HG02623 (cell line): ENCODE measurements at regions not wholly inside any gene's neighbourhood (a gene's known extent, or its start where the extent isn't known, plus 50 kb on each side); places are given as distances from the start of the nearest gene placed in this dataset.

Source experiments
- ATAC-seq: cut with Tn5 transposase; IDR thresholded peaks from one replicate; pipeline ENCODE4 v1.9.1; 2021; ENCODE audit warnings: moderate library complexity; ENCODE audit not compliant: unreplicated experiment

DNA sequence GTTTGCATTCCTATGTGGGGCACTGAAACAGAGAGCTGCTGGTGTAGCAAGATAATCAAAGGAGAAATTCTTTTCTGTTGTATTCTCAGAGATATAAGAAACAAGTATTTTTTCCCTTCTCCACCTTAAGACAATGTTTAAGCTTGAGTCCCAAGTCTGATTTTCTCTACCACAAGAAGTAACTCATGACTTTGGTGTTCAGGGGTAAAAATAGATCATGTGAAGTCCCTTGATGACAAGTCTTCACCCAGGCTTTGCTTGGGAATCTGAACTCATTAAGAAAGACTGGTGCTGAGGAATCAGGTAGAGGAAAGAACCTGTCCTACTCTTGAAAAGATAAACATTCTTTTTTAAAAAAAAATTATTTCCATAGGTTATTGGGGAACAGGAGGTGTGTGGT is 205.6 kb downstream of the ALDH8A1 start:
- ATAC-seq = no peak

DNA sequence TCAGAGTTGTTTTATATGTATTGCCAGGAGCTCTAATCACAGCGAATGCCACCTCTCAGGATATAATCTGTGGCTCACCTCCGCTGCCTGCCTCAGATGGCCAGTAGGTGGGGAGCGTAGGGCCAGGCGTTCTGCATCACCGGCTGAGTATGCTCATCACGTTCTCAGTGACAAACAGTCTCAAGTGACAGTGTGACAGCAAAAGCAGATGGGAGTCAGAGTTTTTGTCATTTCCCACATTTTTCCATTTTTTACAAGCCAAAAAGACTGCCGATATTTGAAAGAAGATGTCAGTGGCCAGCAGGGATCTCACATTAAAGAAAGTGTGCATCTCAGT is 208.7 kb downstream of the ALDH8A1 start:
- no peak for ATAC-seq

DNA sequence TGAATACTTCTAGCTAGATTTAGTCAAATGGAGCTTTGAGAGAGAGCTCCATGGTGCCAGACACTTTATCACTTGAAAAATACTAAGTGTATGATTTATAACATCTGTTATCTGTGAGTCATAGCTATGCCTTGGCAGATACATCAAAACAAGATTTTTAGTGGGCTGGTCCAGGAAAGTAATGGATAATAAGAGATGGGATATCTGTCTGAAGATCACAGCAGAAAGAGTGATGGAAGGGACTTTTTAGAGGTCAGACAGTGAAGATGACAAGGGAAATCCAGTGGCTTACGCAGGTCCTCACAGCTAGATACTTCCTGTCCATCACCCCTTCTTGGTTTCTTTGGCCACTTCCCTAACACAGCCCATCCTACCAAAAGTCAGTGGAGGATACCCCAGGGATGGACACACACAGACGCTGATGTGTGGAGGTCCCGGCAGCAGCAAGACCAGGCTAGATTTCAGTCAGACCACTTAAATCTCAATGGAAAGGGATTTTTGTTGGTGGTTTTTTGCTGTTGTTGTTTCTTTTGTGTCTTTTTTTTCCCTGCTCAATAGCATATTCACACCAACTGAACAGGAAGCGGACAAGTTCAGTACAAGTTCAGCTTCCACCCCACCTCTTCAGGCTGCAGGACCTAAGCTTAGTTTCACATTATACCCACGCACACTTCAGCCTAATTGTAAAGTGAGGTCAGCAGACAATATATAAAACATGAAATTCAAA is 209.3 kb downstream of the ALDH8A1 start:
- ATAC-seq = no peak

DNA sequence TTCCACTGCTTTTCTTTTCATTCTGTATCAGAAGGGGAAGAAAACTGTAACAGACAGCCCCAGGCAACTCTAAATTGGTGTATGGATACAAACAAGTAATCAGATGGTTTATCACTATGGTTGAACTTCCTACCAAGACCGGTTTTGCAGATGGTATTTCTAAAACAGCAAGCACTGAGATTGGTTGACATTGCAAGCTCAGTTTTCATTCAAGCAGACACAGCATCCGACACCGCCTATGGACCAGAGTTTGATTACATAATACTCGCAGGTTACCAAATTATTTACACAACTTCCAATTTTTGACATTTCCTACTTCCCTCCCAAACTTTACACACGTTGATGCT is 209.9 kb downstream of the ALDH8A1 start:
- no peak for ATAC-seq

- ATAC-seq = no peak
Measured at GRCh38 chr6:134739299-134740026, 210.4 kb downstream of the ALDH8A1 start.

DNA sequence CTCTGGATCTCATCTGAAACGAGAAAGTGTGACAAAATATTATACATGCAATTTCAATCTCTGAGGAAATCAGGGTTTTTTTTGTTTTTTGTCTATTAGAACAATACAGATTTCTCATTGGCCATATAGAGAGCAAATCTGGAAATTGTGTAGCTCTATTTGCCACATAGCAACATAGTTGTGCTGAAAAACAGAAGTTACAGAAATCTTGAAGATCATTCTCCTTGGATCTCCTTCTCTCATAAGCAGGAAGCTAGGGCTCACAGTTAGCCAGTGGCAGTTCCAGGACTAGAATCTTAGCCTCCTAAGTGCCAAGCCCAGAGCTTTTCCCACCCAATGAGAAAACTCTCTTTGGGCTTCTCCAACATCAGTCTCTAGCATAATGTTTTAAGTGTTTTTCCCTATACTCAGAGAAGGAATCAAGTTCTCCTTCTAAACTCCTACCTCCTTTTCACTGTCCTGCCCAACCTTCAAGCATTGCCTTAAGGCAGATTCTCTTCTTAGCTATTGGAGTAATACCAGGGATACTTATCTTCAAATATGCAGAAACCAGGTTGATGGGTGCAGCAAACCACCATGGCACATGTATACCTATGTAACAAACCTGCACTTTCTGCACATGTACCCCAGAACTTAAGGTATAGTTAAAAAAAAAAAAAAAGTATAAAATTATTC is 211.6 kb downstream of the ALDH8A1 start:
- ATAC-seq = no peak

DNA sequence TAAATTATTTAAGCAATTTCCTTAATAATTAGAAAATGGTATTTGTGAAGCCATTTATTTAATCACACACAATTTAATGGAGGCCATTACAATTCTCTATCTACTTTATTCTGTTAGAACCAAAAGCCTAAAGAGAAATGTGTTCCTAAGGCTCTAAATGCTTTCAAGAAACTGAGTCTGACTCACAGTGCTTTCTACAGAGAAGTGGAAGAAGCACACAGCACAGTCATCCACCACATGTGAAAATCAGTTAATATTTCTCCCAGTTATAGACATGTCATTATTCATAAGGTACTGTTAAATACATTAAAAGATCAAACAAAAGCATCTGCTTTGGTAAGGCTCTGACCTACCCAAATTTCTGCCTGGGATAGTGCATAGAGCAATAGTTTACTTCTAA is 214.4 kb downstream of the ALDH8A1 start:
- ATAC-seq = no peak

- no peak for ATAC-seq
Measured at GRCh38 chr6:134734312-134734869, 215.5 kb downstream of the ALDH8A1 start.

DNA sequence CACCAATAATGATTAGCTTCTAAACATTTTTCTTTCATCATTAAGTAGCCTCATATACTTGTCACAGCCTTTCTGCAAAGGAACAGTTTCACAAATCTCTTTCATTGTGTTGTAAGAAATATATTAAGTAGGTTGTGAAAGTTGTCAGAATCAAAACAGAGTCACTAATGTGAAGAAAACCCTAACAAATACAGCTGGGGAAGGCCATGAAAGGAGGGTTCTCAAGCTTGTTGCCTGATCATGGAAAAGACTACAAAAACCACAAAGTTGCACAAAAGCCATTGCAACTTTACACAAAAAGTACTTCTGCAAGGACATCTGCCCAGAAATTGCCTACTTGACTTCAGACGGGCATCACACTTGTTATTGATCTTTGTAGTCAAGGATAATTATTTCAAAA is 216.1 kb downstream of the ALDH8A1 start:
- no peak for ATAC-seq

DNA sequence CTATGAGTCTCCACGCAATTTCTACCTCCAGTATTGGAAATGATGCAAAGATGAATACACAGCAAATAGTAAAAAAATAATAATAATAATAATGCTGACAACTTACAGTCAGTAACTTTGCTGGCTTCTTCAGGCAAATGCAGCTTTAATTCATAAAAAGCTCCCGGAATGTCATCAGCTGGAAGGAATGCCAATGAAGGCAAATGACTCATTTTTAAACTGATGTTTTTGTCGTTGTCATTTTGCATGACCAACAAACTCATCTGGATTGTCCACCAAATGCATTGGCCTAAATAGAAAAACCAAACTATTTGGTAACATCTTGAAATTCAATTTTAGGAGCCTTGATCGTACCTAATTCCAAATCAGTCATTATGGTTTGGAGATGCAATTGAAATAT is 217.1 kb downstream of the ALDH8A1 start:
- ATAC-seq = no peak

- ATAC-seq = no peak
Measured at GRCh38 chr6:134731615-134732014, 218.3 kb downstream of the ALDH8A1 start.

DNA sequence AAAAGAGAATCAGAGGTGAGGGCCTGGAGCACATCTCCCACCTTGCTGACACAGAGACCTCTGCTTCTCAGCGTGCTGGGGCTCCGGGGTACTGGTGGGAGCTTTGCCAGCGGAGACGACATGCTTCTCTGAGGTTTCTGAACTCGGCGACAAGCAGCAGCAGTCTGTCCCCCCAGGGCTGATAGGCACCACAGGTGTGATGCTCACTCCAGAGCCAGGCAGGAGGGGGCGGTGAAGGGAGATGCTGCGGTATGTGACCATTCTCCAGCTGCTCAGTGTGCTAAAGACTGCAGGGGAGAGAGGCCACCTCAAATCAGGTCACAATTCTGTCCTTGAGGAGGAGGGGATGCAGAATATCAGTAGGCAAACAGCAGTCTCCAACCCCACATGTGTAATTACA is 219.9 kb downstream of the ALDH8A1 start:
- no peak for ATAC-seq

DNA sequence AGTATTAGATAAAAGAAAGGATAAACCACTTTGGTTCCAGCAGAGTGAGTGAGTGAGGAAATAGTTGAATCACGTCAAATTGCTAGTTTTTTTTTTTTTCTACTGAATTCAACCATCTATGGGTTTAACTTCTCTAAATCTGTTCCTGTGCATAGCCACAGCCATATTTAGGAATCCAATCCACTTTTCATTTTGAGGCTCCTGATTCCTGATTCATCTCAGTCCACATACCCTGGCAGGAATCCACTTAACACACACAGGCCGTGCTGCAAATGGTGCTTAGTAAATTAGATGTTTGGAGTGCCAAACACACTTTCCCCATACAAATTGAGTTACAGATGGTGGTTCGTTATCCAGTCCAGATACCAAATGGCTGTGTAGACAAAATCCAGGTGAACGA is 220.3 kb downstream of the ALDH8A1 start:
- ATAC-seq = no peak

DNA sequence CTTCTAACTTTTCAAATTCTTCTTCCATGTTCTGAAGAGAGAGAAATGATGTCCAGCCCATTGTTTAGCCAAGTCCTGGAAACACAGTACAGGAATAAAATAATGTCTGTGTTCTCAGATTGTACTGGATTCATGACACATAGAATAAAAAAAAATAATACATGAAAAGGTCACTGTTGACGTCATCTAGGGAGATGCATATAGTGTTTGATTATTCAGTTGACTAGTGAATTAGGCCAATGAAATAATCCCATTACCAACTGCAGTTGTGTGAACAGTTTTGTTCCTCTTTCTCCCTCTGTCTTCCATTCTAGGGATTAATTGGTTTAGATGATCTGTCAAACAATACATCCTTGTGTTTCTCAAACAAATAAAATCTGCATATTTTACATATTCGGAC is 222.8 kb downstream of the ALDH8A1 start:
- ATAC-seq = no peak

DNA sequence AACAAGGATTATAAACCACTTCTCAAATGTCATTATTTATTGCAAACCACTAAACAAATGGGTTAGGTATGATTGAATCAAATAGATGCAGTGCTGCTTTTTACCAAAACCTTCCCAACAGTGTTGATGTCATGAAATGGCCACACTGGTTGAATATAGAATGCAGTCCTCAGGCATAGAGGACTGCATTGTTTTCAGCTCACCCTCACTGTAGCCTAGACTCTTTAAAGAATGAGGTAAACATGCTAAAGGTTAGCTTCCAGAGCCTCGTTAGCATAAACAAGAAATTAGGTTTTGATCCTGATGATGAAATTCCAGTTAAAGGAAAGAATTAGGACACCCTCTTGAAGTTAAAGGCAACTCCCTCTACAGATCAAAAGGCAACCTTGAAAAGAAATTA is 224.3 kb downstream of the ALDH8A1 start:
- no peak for ATAC-seq

DNA sequence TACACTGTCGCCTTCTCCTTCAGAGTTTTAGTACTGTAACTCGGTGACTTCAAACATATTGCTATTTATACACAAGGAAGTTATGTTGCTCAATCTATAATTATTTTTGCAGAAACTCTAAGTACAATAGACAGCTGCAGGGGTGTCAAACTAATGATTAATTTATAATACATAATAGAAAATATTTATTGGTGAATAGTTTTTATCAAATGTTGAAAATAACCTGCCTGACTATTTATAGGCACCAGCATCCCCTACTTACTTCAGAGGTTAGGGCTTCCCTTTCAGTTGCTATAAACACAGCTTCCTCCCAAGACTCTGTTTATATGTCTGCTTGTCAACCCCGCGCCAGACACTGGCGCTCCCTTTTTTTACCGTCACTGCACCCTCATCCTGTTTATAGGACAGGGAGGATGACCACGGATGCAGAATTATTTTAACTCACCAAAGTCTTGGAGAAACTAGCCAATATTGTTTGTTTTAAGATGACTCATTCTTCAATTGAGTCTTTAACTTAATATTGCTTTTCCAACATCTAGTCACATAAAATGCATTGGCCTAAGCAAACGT is 225.0 kb downstream of the ALDH8A1 start:
- no peak for ATAC-seq

- ATAC-seq = no peak
Measured at GRCh38 chr6:134723081-134723871, 226.6 kb downstream of the ALDH8A1 start.

GRCh38 chr6:134722200-134722870 is 227.6 kb downstream of the ALDH8A1 start:
- no peak for ATAC-seq

DNA sequence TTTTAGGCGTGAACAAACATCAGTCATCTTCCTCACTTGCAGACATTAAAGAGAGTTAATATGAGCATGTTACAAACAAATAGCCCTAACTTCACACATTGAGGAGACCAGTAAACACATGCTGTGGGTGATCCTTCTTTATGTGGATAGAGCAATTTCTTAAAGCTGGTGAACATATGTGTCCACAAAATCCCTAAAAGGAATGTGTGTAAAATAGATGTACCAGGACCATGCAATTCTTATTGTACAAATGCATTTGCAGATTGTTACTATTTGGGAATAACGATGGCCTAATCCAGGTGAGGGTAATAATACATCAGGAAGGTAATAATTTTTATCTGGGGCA is 228.9 kb downstream of the ALDH8A1 start:
- ATAC-seq = no peak

DNA sequence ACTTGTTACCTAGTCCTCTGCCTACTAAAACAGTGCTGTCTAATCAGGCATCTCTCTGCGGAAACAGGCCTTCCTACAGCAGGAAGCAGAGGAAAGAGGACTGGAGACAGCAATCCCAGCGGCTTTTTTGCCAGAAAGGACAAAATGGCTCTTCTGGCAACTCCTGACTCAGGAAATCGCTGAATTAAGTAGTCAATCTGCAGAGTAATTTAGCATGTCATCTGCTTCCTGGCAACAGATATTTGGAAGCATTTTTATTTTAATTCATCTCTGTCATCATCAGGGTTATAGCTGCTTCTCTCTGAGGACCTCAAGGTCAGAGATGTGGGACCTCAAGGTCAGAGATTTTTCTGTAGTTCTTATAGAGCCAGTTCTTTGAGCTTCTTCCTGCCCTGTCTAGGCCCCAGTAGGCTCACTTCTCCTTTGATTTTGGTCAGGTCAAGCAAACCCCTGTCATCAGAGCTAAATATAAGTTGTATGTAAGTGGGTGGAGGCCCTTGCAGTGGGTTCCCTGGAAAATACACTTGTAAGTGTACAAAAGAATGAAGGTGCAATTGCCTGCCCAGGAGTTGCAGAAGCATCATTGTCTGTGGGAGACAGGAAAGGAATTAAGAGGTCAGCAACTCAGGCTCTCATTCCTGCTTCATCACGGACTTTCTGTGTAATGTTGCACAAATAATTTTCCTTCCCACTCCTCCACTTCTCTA is 229.4 kb downstream of the ALDH8A1 start:
- ATAC-seq = no peak
